ENCODE measurements at regions not wholly inside any gene's neighbourhood (a gene's known extent, or its start where the extent isn't known, plus 50 kb on each side); places are given as distances from the start of the nearest gene placed in this dataset.

DNA sequence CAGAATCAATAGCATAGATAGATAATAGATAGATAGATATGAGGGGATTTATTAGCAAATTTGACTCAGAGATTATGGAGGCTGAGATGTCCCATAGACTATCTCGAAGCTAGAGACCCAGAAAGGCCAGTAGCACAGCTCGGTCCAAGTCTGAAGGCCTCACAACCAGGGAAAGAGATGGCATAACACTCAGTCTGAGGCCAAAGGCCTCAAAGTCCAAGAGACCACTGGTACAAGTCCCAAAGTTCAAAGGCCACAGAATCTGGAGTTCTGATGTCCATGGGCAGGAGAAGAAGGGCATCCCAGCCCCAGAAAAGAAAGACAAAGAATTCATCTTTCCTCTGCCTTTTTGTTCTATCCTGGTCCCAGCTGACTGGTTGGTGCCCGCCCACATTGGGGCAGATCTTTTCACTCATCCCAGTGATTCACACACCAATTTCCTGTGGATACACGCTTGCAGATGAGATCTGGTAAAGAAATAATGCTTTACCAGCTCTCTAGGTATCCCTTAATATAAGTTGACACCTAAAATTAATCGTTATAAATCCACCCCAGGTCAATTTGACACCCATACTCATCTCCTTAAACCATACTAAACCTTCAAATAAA, 127.8 kb upstream of the FBN2 start:
- no peak for DNase-seq (ENCODE audit: low read depth in 4 of 4, low spot score in 3 of 4)

DNA sequence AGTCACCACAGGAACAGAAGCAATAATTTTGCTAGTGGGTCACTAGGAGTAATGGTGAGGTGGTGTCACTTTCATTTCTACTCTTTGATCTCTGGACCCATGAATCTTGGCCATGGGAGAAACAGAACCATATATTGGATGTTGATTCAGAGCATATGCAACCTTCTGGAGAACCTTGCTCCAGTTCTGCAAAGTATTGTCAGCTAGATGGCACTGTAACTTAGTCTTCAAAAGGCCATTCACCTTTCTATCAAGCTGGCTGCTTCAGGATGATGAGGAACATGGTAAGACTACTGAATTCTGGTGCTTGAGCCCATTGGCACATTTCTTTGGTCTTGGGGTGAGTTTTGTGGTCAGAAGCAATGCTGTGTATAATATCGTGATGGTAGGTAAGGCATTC, 129.1 kb upstream of the FBN2 start:
- no peak for DNase-seq (ENCODE audit: low read depth in 4 of 4, low spot score in 3 of 4)

DNA sequence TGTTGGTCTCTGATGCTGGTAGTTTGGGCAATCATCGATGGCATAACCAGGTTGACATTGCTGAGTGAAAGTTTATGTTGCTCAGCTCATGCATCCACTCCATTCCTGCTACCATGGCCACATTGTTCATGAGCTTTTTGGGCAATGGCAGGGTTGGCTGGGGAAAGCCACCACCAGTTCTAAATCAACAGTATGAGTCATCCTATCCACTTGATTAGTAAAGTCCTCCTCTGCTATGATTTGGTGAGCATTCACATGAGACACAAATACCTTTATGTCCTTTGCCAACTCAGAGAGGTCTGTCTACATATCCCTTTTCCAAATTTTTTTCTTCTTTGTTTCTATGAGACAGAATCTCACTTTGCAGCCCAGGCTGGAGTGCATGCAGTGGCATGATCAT, 129.7 kb upstream of the FBN2 start:
- DNase-seq (ENCODE audit: low read depth in 4 of 4, low spot score in 3 of 4), result no peak

DNA sequence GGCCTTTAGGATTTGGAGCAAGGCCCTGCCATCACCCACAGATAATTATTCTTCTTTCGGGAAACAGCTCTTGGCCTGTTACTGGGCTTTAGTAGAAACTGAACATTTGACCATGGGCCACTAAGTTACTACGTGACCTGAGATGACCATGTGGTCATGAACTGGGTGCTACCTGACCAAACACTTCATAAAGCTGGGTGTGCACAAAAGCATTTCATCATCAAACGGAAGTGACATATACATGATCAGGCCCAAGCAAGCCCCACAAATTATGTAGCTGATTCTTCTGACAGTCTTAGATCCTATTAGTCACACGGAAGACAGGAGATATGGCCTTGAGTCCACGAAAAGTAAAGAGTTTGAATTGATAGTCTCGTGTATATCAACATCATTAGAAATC, 130.9 kb upstream of the FBN2 start:
- no peak for DNase-seq (ENCODE audit: low read depth in 4 of 4, low spot score in 3 of 4)

DNA sequence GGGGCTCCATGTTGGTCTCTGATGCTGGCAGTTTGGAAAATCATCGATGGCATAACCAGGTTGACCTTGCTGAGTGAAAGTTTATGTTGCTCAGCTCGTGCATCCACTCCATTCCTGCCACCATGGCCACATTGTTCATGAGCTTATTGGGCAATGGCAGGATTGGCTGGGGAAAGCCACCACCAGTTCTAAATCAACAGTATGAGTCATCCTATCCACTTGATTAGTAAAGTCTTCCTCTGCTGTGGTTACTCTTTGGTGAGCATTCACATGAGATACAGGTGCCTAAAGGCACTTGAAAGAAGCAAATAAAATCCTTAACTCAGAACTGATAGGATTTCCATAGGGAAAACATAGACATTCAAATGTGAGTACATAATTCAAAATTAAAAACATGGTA, 131.8 kb upstream of the FBN2 start:
- no peak for DNase-seq (ENCODE audit: low read depth in 4 of 4, low spot score in 3 of 4)

DNA sequence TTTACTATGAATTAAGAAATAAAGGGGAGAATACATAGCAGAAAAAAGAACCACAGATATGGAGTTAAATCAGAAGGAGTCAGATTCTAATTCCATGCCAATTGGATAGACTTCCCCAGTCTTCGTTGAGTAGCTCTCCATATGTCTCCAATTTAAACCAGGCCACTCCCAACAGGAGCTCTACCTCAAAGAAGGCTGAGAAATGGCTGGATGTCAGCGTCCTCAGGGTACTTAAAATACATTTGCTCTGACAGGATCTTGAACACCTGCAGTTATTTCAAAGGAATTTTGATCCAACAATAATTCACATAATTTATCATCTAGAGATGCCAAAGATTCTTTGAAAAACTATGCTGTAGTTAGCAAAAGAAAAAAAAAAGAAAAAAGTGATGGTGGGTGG, 133.9 kb upstream of the FBN2 start:
- DNase-seq (ENCODE audit: low read depth in 4 of 4, low spot score in 3 of 4), result no peak

DNA sequence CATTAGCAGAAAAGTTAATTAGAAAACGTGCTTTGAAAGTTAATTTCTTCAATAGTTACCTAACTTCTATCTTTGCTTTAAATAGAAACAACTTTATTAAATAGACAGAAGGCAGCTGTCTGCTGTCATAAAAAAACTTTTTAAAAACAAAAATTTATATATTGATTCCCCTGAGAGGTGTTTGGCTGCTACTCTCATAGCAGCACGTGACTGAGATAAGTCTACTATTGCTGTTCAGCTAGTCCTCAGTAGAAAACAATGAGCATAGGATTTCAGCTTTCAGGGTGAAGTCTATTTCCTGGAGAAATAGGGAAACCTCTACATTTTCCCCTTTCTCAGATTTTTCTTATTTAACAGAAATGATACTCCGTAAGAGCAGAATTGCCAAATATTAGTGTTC, 135.0 kb upstream of the FBN2 start:
- no peak for DNase-seq (ENCODE audit: low read depth in 4 of 4, low spot score in 3 of 4)

DNA sequence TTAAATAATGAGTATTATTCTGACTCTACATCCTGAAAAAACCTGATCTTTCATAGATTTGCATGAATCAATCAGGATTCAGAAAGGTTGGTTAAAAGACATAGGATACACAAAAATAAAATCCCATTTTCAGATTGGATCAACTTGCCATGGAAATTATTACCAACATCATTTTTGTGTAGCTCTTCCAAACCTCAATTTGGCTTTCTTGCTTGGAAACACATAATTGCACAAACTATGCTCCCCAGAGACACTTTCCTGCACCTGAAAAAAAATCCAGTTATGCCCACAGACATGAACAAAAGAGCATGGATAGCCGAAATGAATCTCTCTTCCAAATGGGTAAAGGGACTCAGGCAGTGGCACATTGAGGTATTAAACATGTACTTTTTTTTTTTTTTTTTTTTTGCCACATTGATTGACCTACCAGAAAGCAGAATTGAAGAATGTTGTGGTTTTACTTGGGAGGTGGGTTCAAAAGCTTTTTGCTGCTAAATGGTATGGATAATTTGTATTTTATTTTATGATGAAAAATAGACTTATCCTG, 135.4 kb upstream of the FBN2 start:
- no peak for DNase-seq (ENCODE audit: low read depth in 4 of 4, low spot score in 3 of 4)

DNA sequence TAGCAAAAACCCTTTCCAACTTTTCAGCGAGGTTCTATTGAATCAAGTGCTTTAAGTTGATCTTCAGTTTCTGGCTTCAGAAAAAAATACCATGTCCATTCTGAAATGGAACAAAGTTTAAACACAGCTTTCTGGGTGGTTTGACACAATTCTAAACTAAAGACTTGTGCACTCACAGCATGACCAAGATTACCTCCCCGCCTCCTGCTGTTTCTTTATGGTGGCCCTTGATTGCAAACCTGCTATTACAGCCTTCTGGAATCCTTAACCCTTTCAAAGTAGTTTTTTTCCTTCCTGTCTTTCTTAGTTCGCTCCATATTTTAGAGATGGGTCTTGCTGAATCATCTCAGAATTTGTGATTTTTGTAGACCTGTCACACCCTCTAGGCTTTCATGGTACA, 135.9 kb upstream of the FBN2 start:
- no peak for DNase-seq (ENCODE audit: low read depth in 4 of 4, low spot score in 3 of 4)

DNA sequence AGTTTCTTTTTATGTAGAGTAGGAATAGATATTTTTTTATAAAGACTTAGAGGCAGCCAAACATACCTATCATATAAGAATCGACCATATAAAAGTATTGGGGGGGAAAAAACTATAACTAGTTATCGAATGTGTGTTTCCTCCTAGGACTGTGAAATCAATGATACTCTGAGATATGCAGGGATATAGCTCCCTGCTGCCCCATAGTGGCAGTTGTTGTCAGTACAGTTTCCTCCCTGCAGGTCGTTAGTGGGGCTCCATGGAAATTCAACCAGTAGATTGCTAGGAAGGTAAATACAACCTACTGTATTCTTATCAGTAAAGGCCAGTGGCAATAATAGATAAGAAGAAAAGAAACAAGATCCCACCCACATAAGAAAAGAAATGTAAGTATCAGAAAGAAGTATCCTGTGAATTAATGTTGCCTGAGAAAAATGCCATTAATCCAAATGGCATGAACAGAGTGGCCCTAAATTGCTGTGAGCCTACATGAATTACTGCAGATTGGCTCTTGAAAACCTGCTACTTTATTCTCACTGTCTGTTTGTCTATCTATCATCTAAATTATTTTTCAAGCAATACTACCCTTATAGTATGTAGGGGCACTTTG, 136.9 kb upstream of the FBN2 start:
- no peak for DNase-seq (ENCODE audit: low read depth in 4 of 4, low spot score in 3 of 4)

DNA sequence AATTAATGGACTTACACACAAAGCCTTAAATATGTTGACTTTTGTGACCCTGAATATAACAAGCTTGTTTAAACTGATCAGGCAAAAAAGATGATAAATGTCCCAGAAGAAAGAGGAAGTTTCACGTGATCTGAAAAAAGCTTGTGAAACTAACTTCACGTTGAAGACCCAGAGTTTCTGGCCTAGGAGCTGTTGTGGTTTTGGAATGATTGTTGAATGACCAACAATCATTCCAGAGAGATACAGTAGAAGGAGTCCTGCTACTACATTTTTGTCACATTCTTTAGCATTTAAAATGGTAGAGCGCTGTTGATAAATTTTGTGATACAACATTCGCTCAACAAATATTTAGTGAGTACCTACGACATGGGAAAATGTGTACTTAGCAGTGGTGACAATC, 143.1 kb upstream of the FBN2 start:
- DNase-seq (ENCODE audit: low read depth in 4 of 4, low spot score in 3 of 4), result no peak

DNA sequence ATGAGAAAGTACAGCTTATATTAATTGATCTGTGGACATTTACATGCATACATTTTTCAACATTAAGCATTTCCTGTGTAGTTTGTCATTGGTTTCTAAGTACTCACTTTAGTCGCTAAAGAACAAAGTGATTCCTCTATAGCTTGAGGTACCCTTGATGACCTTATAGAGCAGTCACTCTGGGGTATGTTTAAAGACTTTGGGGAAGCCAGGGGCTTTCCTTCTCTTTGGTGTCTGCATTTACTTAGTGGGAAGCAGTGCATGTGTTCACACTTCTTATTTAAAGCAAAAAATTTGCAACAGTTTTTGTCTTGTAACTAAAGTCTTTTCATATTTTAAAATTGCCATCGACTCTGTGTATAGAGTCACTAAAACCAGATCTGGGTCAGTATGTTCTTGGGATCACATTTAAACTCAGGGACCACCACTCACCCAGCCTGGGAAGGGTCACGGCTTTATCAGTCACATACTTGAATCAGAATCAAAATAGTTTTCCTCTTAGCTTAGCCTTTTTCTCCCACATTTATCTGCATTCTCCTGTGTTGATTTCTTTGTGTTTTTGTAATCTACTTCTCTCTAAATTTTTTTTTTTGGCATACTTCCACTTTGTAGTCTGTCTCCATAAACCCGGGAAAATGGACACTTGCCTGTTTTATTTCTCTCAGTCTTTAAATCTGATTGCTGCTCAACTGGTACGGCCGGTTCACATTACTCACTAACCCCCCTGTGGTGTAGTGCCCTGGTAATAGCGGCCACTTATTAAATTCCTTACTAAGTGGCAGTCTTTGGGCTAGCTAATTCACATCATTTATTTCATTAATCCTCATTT, 143.9 kb upstream of the FBN2 start:
- DNase-seq (ENCODE audit: low read depth in 4 of 4, low spot score in 3 of 4), result no peak

DNA sequence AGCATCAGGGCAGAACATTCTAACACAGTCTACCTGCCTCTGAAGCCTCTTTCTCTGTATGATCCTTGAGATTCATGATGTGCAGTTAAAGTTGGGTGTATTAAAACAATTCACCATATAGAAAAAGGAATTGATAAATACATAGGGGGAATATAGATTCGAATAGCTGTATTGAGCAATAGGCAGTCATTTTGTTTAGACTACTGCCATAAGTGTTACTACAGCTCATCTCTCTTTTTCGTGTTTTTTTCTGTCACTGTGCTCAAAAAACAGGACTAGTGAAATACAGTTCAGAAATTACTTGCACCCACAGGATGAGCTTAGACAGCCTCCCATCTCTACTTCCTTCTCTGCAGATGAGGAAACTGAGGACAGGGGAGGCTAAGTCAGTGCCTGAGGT, 144.6 kb upstream of the FBN2 start:
- no peak for DNase-seq (ENCODE audit: low read depth in 4 of 4, low spot score in 3 of 4)

DNA sequence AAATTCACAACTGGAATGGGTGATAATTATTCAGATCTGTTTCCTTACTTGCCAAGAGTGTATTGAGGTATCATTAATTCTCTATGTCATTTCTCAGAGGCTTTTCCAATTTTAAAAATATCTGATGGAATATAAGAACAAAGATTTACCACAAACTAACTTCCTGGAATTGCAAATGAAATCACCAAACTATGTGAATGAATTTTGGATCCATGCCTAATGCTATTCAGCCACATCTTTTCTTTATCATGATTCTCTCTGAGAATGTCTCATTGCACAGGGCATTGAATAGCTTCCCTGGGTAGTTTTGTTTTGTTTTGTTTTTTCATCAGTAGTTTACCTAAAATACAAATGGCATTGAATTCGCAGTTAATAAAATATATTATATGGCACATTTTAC, 146.9 kb upstream of the FBN2 start:
- no peak for DNase-seq (ENCODE audit: low read depth in 4 of 4, low spot score in 3 of 4)

DNA sequence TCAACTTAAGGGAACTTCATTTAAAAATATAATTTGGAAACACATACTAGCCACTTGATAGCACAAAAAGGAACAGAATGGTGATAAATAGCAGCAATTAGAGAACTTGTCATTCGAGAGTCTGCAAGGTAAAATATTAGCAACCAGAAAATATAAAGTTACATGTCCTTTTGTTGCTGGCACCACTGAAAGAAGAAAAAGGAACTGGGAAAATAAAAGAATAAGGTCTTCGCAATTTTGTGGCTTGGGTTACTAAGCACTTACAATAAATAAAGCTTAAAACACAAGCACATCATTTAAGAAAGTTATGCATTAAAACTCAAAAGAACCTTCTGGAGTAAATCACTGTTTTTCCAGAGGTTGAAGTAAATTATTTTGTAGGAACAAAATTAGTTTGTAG, 149.9 kb upstream of the FBN2 start:
- no peak for DNase-seq (ENCODE audit: low read depth in 4 of 4, low spot score in 3 of 4)

DNA sequence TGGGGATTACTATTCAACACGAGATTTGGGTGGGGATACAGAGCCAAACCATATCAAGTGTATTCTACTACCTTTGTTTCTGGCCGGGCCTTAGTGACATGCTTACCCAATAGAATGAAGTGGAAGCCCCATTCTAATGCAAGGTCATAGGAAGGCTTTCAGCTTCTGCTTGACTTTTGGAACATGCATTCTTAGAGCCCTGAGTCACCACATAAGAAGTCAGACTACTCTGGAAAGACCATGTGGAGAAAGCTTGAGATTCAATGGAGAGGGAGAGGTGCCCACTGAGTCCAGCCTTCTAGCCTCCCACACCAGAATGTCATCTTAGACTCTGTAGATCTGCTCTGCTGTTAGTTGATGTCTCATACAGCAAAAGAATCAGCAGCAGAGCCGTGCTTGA, 155.7 kb upstream of the FBN2 start:
- DNase-seq (ENCODE audit: low read depth in 4 of 4, low spot score in 3 of 4), result no peak

DNA sequence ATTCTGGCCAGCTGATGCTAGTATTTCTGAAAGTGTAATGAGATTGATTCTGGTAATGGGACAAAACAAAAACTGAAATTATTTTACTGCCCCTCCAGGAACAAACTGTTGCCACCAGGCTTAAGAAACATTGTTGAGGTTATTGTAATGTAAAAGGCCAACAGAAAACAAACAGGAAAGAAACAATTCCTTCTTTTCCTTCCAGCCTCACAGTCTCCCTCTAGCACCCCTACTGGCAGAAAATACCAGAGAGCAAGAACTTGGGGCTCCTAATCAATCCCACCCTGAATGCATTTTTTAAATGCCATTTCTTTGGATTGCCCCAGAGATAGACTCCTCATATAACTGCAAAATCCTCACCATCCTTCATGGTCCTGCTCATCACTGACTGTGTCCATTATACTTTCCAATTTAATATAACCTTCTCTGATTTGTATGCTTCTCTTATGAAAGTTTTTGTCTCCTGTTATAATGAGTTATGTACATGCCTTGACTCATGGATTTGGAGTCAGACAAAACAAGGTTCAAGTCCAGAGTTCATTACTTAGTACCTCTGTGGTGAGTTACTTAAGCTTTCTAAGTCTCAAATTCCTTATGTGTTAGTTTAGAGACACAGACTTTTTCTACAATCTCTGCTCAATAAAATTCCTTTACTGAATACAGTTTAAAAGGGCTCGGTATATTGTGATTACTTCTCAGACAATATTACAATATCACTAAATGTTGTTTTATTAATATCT, 157.9 kb upstream of the FBN2 start:
- DNase-seq (ENCODE audit: low read depth in 4 of 4, low spot score in 3 of 4), result no peak

DNA sequence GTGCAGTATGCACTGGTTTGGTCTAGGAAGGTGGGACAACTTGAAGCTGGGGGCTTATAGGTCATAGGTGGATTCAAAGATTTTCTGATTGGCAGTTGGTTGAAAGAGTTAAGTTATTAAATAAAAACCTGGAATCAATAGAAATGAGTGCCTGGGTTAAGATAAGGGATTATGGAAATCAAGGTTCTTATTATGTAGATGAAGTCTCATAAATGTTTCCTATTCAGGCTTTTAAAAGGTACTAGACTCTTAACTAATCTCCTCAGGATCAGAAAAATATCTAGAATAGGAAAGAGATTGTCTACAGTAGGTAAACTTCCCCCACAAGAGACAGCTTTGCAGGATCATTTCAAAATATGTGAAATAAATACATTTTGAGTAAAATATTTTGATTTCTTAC, 163.3 kb upstream of the FBN2 start:
- DNase-seq (ENCODE audit: low read depth in 4 of 4, low spot score in 3 of 4), result no peak

DNA sequence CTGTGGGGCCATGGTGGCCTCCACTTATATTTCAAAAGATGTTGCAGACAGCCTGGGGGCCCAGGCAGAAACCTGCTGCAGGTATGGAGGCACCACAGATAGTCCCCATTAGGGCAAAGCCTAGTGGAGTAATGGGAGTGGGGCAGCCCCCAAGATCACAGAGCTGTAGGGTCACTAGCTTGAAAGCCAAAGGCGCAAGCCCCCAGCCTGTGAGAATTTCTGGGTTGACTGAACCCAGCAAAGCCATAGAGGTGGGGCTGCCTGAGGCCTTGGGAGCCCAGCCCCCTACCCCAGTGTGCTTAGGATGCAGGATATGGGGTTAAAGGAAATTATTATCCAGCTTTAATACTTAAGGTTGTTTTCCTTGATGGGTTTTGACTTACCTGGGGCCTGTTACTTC, 165.3 kb upstream of the FBN2 start:
- DNase-seq (ENCODE audit: low read depth in 4 of 4, low spot score in 3 of 4), result no peak

DNA sequence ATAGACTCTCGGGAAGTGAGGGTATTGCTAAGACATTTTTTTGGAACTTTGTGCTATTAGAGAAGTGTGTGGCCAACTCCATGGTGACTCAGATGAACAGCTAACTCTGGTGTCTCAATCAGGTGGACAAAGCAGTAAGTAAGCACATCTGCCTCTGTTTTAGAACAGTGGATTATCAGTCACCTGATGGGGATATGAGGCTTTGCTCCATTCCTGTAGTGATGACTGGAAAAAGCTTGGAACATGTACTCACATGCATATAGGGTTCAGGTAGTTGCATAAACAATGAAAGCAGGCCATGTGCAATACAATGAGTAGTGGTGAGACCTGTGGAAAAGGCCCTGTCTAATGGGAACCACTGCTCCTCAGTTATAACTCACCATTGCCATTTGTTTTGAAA, 168.2 kb upstream of the FBN2 start:
- DNase-seq (ENCODE audit: low read depth in 4 of 4, low spot score in 3 of 4), result no peak

DNA sequence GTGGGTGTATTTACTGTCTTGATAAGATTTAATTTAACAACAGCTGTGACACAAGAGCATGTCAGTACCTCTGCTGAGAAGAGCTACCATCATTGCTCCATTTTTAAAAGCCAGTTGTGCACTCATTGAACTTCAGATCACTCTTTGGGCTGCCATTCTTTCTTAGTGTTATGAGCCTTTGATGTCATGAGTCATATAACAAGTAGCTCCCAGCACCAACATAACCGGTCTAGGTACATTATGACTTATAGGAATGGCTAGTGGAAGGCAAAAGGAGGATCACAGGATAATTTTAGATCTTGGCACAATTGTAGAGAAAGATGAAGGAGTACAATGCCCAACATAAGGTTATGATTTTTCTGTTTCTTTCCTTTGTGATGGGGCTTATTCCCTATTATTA, 170.8 kb upstream of the FBN2 start:
- DNase-seq (ENCODE audit: low read depth in 4 of 4, low spot score in 3 of 4), result no peak

Measured in left renal pelvis (tissue), 4 donors.